GM04504 (cell line): ENCODE measurements at regions not wholly inside any gene's neighbourhood (a gene's known extent, or its start where the extent isn't known, plus 50 kb on each side); places are given as distances from the start of the nearest gene placed in this dataset.
A peak's percentile ranks its signal among the peaks of the same experiment; 100 is the strongest.
"Not testable (repeated sequence)": the region's sequence is repeated elsewhere in the genome, so short reads cannot be mapped to it uniquely, and the experiment has no call there.

Source experiments
- DNase-seq: peaks from one replicate; pipeline ENCODE4 v3.0.0-alpha.2; 2012; ENCODE audit warnings: low read depth

- DNase-seq: no peak
These were observed 129.3 kb upstream of the FAM241A start for GRCh38 chr4:112015960-112016359.

- DNase-seq: no peak
These were observed 121.8 kb upstream of the FAM241A start for GRCh38 chr4:112023402-112023950.

- no peak for DNase-seq
These were observed 119.2 kb upstream of the FAM241A start for GRCh38 chr4:112026058-112026457.

GRCh38 chr4:112029771-112030171 lies 115.5 kb upstream of the FAM241A start:
- DNase-seq: no peak

GRCh38 chr4:112031712-112032328 lies 113.4 kb upstream of the FAM241A start:
- DNase-seq: peak; percentile 38

- DNase-seq: no peak
These were observed 108.4 kb upstream of the FAM241A start for GRCh38 chr4:112036886-112037285.

GRCh38 chr4:112038861-112039260 lies 106.4 kb upstream of the FAM241A start:
- no peak for DNase-seq

- not testable (repeated sequence) for DNase-seq
These were observed 96.1 kb upstream of the FAM241A start for GRCh38 chr4:112049119-112049518.

GRCh38 chr4:112053825-112054350 lies 91.4 kb upstream of the FAM241A start:
- DNase-seq: no peak

- no peak for DNase-seq
These were observed 90.2 kb upstream of the FAM241A start for GRCh38 chr4:112055100-112055499.

GRCh38 chr4:112057470-112057869 lies 87.8 kb upstream of the FAM241A start:
- DNase-seq: no peak

GRCh38 chr4:112058433-112058832 lies 86.8 kb upstream of the FAM241A start:
- DNase-seq: peak; percentile 13

- DNase-seq: no peak
These were observed 85.0 kb upstream of the FAM241A start for GRCh38 chr4:112060212-112060611.

GRCh38 chr4:112061207-112061817 lies 83.9 kb upstream of the FAM241A start:
- DNase-seq: no peak

- no peak for DNase-seq
These were observed 82.0 kb upstream of the FAM241A start for GRCh38 chr4:112063260-112063659.

- no peak for DNase-seq
These were observed 76.1 kb upstream of the FAM241A start for GRCh38 chr4:112069110-112069509.

GRCh38 chr4:112073181-112073580 lies 72.1 kb upstream of the FAM241A start:
- DNase-seq: no peak

- DNase-seq: peak; percentile 30
These were observed 70.0 kb upstream of the FAM241A start for GRCh38 chr4:112075129-112075753.

- no peak for DNase-seq
These were observed 69.3 kb upstream of the FAM241A start for GRCh38 chr4:112075906-112076305.

- DNase-seq: no peak
These were observed 68.2 kb upstream of the FAM241A start for GRCh38 chr4:112076919-112077608.

GRCh38 chr4:112077743-112078142 lies 67.5 kb upstream of the FAM241A start:
- no peak for DNase-seq

- peak; percentile 47 for DNase-seq
These were observed 62.2 kb upstream of the FAM241A start for GRCh38 chr4:112082954-112083586.
